Prostate gland (tissue), 2 donors: ENCODE measurements at regions not wholly inside any gene's neighbourhood (a gene's known extent, or its start where the extent isn't known, plus 50 kb on each side); places are given as distances from the start of the nearest gene placed in this dataset.

Experiments used
- POLR2AphosphoS5 ChIP-seq: sonication (generic); formaldehyde crosslinking; IDR thresholded peaks from one replicate; pipeline ENCODE4 v1.6.1; 2017; ENCODE audit warnings: antibody characterized with exemption
- TF ChIP-seq, protein P1 (sequence below), 4 experiments: fragments of 200-600 bp in 2 of 4; fragments of 450-650 bp in 2 of 4; sonication (generic) in 2 of 4; IDR thresholded peaks; 1 replicate in 3 of 4; 2 replicates in 1 of 4; pipeline ENCODE4 v1.5.1; 2016 to 2019; ENCODE audit warnings: antibody characterized with exemption in 4 of 4, mild to moderate bottlenecking in 2 of 4, moderate library complexity in 2 of 4

DNA sequence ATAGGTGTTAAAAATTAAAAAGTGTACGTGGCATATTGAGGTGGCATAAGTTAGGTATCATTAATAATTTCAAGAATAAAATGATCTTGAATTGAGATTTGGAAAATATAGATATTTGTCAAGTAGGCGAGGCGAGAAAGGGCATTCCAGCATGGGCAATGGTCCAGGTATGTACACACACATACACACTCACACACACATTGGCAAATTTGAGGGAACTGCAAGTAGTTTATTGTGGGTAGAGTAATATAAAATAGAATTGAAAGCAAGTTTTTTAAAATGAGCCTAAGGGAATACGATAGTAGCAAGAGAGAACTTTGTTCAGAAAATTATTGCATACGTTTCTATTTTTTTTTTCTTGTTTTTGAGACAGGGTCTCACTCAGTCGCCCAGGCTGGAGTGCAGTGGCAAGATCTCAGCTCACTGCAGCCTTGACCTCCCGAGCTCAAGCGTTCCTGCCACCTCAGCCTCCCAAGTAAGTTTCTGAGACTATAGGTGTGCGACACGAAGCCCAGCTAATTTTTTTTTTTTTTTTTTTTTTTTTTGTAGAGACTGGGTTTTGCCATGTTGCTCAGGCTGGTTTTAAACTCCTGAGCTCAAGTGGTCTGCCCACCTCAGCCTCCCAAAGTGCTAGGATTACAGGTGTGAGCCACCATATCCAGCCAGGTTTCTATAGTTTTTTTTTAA, 96.7 kb upstream of the SLC39A10 start:
- TF ChIP-seq, protein P1, sequence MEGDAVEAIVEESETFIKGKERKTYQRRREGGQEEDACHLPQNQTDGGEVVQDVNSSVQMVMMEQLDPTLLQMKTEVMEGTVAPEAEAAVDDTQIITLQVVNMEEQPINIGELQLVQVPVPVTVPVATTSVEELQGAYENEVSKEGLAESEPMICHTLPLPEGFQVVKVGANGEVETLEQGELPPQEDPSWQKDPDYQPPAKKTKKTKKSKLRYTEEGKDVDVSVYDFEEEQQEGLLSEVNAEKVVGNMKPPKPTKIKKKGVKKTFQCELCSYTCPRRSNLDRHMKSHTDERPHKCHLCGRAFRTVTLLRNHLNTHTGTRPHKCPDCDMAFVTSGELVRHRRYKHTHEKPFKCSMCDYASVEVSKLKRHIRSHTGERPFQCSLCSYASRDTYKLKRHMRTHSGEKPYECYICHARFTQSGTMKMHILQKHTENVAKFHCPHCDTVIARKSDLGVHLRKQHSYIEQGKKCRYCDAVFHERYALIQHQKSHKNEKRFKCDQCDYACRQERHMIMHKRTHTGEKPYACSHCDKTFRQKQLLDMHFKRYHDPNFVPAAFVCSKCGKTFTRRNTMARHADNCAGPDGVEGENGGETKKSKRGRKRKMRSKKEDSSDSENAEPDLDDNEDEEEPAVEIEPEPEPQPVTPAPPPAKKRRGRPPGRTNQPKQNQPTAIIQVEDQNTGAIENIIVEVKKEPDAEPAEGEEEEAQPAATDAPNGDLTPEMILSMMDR (IDR thresholded peaks at IDR 0.05), result no peak
- TF ChIP-seq POLR2AphosphoS5, result no peak
